H1 (cell line): ENCODE measurements at regions not wholly inside any gene's neighbourhood (a gene's known extent, or its start where the extent isn't known, plus 50 kb on each side); places are given as distances from the start of the nearest gene placed in this dataset.

ENCODE experiments used
- CTCF ChIA-PET: fragments of 300-600 bp; sonication (Branson Sonifier 250); formaldehyde crosslinking; loops from one replicate; lab custom pipeline; 2021; ENCODE audit not compliant: partially characterized antibody; lab: Charles Lee
- POLR2A ChIA-PET: fragments of 300-600 bp; sonication (Branson Sonifier 250); formaldehyde crosslinking; loops from one replicate; lab custom pipeline; 2021; ENCODE audit warnings: inconsistent platforms; ENCODE audit not compliant: partially characterized antibody; lab: Charles Lee
- DNase-seq, 2 experiments: peaks; one replicate each; pipeline versions ENCODE4 v3.0.0 to v3.0.0-alpha.2; 2010 to 2022; ENCODE audit warnings: low spot score in 2 of 2, low read depth in 1 of 2, mixed read lengths in 1 of 2
- FAIRE-seq: peaks from 2 replicates; lab custom pipeline; 2011; peaks lifted over from hg19 to GRCh38; lab: Jason Lieb, UNC
- H2AFZ ChIP-seq: 2 replicates; pipeline ENCODE4 v1.8.1; 2012; ENCODE audit warnings: low read length, inconsistent platforms
- H2AK5ac ChIP-seq: 2 replicates; pipeline ENCODE4 v1.6.1; 2013; ENCODE audit warnings: low read depth, low read length
- H2BK120ac ChIP-seq: replicated peaks from 2 replicates; pipeline ENCODE3; 2013; ENCODE audit warnings: low read depth, low read length, inconsistent platforms
- H2BK12ac ChIP-seq: 2 replicates; pipeline ENCODE4 v1.6.1; 2013; ENCODE audit warnings: low read depth, low read length
- H2BK15ac ChIP-seq: 2 replicates; pipeline ENCODE4 v1.6.1; 2013; ENCODE audit warnings: low read length
- H2BK20ac ChIP-seq: 2 replicates; pipeline ENCODE4 v1.6.1; 2013; ENCODE audit warnings: low read length
- H2BK5ac ChIP-seq: 2 replicates; pipeline ENCODE4 v1.6.1; 2013; ENCODE audit warnings: low read depth, low read length
- H3K14ac ChIP-seq: 2 replicates; pipeline ENCODE4 v1.6.1; 2013; ENCODE audit warnings: inconsistent platforms; ENCODE audit not compliant: insufficient read length
- H3K18ac ChIP-seq: 2 replicates; pipeline ENCODE4 v1.6.1; 2013; ENCODE audit warnings: low read length; ENCODE audit errors: extremely low read depth
- H3K23ac ChIP-seq: 2 replicates; pipeline ENCODE4 v1.6.1; 2013; ENCODE audit warnings: inconsistent platforms; ENCODE audit not compliant: insufficient read length
- H3K23me2 ChIP-seq: 2 replicates; pipeline ENCODE4 v1.6.1; 2013; ENCODE audit warnings: low read depth, low read length
- H3K27ac ChIP-seq: 2 replicates; pipeline ENCODE4 v1.6.1; 2011; ENCODE audit warnings: low read depth, low read length, inconsistent platforms
- H3K27me3 ChIP-seq, 4 experiments: replicated peaks in 1 of 4; 1 replicate in 1 of 4; 2 replicates in 3 of 4; pipeline versions ENCODE4 v1.6.1 to v1.8.1; 2011 to 2013; ENCODE audit warnings: low read length in 3 of 4, mild to moderate bottlenecking in 3 of 4, inconsistent platforms in 2 of 4, mixed read lengths in 2 of 4, moderate library complexity in 1 of 4; ENCODE audit not compliant: control insufficient read depth in 3 of 4, insufficient read depth in 3 of 4; ENCODE audit errors: extremely low read depth in 1 of 4
- H3K36me3 ChIP-seq, 4 experiments: 2 replicates each; pipeline versions ENCODE4 v1.6.1 to v1.8.1; 2011 to 2013; ENCODE audit warnings: mild to moderate bottlenecking in 4 of 4, low read length in 3 of 4, moderate library complexity in 2 of 4, control low read depth in 1 of 4, inconsistent platforms in 1 of 4; ENCODE audit not compliant: insufficient read depth in 4 of 4, control insufficient read depth in 2 of 4
- H3K4ac ChIP-seq: replicated peaks from 2 replicates; pipeline ENCODE3; 2013; ENCODE audit warnings: low read length, low read depth, mixed read lengths, inconsistent platforms; ENCODE audit not compliant: insufficient read length
- H3K4me1 ChIP-seq, 4 experiments: replicated peaks in 1 of 4; 1 replicate in 1 of 4; 2 replicates in 3 of 4; pipeline versions ENCODE4 v1.6.1 to v1.8.1; 2011 to 2013; ENCODE audit warnings: low read length in 3 of 4, inconsistent platforms in 2 of 4, mixed read lengths in 1 of 4; ENCODE audit not compliant: insufficient read depth in 4 of 4, control insufficient read depth in 3 of 4
- H3K4me2 ChIP-seq, 2 experiments: 2 replicates each; pipeline versions ENCODE4 v1.6.1 to v1.8.1; 2011 to 2013; ENCODE audit warnings: low read depth in 2 of 2, low read length in 2 of 2, control low read depth in 1 of 2, inconsistent platforms in 1 of 2, mild to moderate bottlenecking in 1 of 2; ENCODE audit not compliant: insufficient read depth in 1 of 2
- H3K4me3 ChIP-seq, 4 experiments: fragments of 200-600, 300-600 bp in 1 of 4; sonication (generic), shearing (Covaris generic), sonication (Bioruptor Twin) in 1 of 4; 2 replicates each; pipeline versions ENCODE4 v1.5.1 to v1.8.1; 2011 to 2016; ENCODE audit warnings: low read length in 4 of 4, low read depth in 3 of 4, control low read depth in 2 of 4, inconsistent platforms in 2 of 4, mild to moderate bottlenecking in 2 of 4, mixed read lengths in 1 of 4, moderate library complexity in 1 of 4; ENCODE audit not compliant: insufficient read depth in 2 of 4; ENCODE audit errors: extremely low read depth in 1 of 4
- H3K56ac ChIP-seq: replicated peaks from 2 replicates; pipeline ENCODE3; 2013; ENCODE audit warnings: low read depth, mild to moderate bottlenecking, mixed read lengths, low read length, inconsistent platforms; ENCODE audit not compliant: insufficient read length
- H3K79me1 ChIP-seq: 2 replicates; pipeline ENCODE4 v1.6.1; 2013; ENCODE audit warnings: low read depth, low read length, control low read depth
- H3K79me2 ChIP-seq, 2 experiments: 2 replicates each; pipeline versions ENCODE4 v1.6.1 to v1.8.1; 2012 to 2013; ENCODE audit warnings: low read length in 2 of 2, mild to moderate bottlenecking in 2 of 2, inconsistent platforms in 1 of 2; ENCODE audit not compliant: insufficient read depth in 2 of 2, control insufficient read depth in 1 of 2
- H3K9ac ChIP-seq, 4 experiments: replicated peaks in 1 of 4; 1 replicate in 1 of 4; 2 replicates in 3 of 4; pipeline versions ENCODE4 v1.6.1 to v1.8.1; 2011 to 2013; ENCODE audit warnings: low read depth in 3 of 4, low read length in 3 of 4, control low read depth in 2 of 4, mild to moderate bottlenecking in 2 of 4, moderate library complexity in 2 of 4, inconsistent platforms in 1 of 4; ENCODE audit errors: extremely low read depth in 1 of 4
- H3K9me3 ChIP-seq, 2 experiments: 2 replicates each; pipeline versions ENCODE4 v1.6.1 to v1.8.1; 2012 to 2013; ENCODE audit warnings: mild to moderate bottlenecking in 2 of 2, moderate library complexity in 2 of 2, control low read depth in 1 of 2, inconsistent platforms in 1 of 2, low read depth in 1 of 2, low read length in 1 of 2, mixed read lengths in 1 of 2; ENCODE audit not compliant: insufficient read depth in 2 of 2
- H4K20me1 ChIP-seq, 2 experiments: replicated peaks in 1 of 2; 2 replicates each; pipeline versions ENCODE3 to v1.8.1; 2011 to 2013; ENCODE audit warnings: inconsistent platforms in 2 of 2, low read length in 2 of 2, mild to moderate bottlenecking in 1 of 2; ENCODE audit not compliant: insufficient read depth in 2 of 2, control insufficient read depth in 1 of 2
- H4K5ac ChIP-seq: 2 replicates; pipeline ENCODE4 v1.6.1; 2013; ENCODE audit warnings: low read length, low read depth, mixed read lengths, inconsistent platforms; ENCODE audit not compliant: insufficient read length
- H4K8ac ChIP-seq: 2 replicates; pipeline ENCODE4 v1.8.0; 2013; ENCODE audit warnings: mild to moderate bottlenecking, moderate library complexity, low read length, inconsistent platforms; ENCODE audit not compliant: insufficient read depth; ENCODE audit errors: extremely low read depth
- H4K91ac ChIP-seq: replicated peaks from 2 replicates; pipeline ENCODE3; 2013; ENCODE audit warnings: low read length, mixed read lengths, inconsistent platforms; ENCODE audit not compliant: insufficient read length
- ATF3 ChIP-seq: IDR thresholded peaks from 2 replicates; pipeline ENCODE4 v1.6.1; 2011; ENCODE audit warnings: low read depth, mild to moderate bottlenecking, low read length; ENCODE audit not compliant: insufficient read depth
- BACH1 ChIP-seq: IDR thresholded peaks from 2 replicates; pipeline ENCODE4 v1.6.1; 2012; ENCODE audit warnings: low read length, improper control_type of control experiment
- CEBPB ChIP-seq: IDR thresholded peaks from 2 replicates; pipeline ENCODE4 v1.6.1; 2012; ENCODE audit warnings: low read depth, low read length
- EZH2 ChIP-seq: fragments of 200-600 bp; sonication (generic); IDR thresholded peaks from 2 replicates; pipeline ENCODE4 v1.7.1; 2012; ENCODE audit warnings: low read depth, mild to moderate bottlenecking, moderate library complexity, low read length, inconsistent platforms; ENCODE audit not compliant: severe bottlenecking
- FOSL1 ChIP-seq: IDR thresholded peaks from 2 replicates; pipeline ENCODE4 v1.6.1; 2011; ENCODE audit warnings: mild to moderate bottlenecking, low read depth, low read length, moderate library complexity; ENCODE audit not compliant: insufficient read depth
- JUND ChIP-seq: IDR thresholded peaks from 2 replicates; pipeline ENCODE4 v1.6.1; 2011; ENCODE audit warnings: mild to moderate bottlenecking, improper control_type of control experiment, low read length
- MAX ChIP-seq: IDR thresholded peaks from 2 replicates; pipeline ENCODE4 v1.6.1; 2012; ENCODE audit warnings: inconsistent platforms
- RFX5 ChIP-seq: IDR thresholded peaks from 2 replicates; pipeline ENCODE4 v1.6.1; 2011; ENCODE audit warnings: low read depth, low read length, improper control_type of control experiment, borderline replicate concordance
- SIX5 ChIP-seq: IDR thresholded peaks from 2 replicates; pipeline ENCODE4 v1.6.1; 2011; ENCODE audit warnings: mild to moderate bottlenecking, low read depth, low read length
- SP1 ChIP-seq: IDR thresholded peaks from 2 replicates; pipeline ENCODE4 v1.6.1; 2011; ENCODE audit warnings: low read depth, low read length
- USF2 ChIP-seq: IDR thresholded peaks from 2 replicates; pipeline ENCODE4 v1.6.1; 2011; ENCODE audit warnings: low read length, improper control_type of control experiment
- WGBS, 2 experiments: shearing (Covaris generic) in 1 of 2; methylation state at CpG; one replicate each; pipeline versions ENCODE4 v1.1.6 to v1.1.7; 2013 to 2015; ENCODE audit warnings: low lambda C conversion rate in 2 of 2, mixed read lengths in 2 of 2, inconsistent platforms in 1 of 2, low coverage in 1 of 2, missing lambda C conversion rate in 1 of 2; ENCODE audit not compliant: insufficient replicate concordance in 2 of 2, insufficient coverage in 1 of 2, insufficient read length in 1 of 2; ENCODE audit errors: extremely low coverage in 1 of 2, missing lambda C conversion rate in 1 of 2; 5-methylcytosine and 5-hydroxymethylcytosine counted together

- no peaks in the 10 kb centered on the region for H3K79me1 ChIP-seq
- H2AFZ ChIP-seq = no peak overlapping the region
- no peak overlapping the region for H3K27ac ChIP-seq
- no peaks in the 10 kb centered on the region for H4K20me1 ChIP-seq
- H2BK12ac ChIP-seq = no peak overlapping the region
- no peak overlapping the region for H3K4ac ChIP-seq
- FAIRE-seq = no peak
- CTCF ChIA-PET = interaction anchor here (0.7 to 2.0 kb wide), 4 partner anchors 18 to 535 kb away, joined by 3 to 6 read pairs (median 4); no protein-coding TSS in a partner anchor
- H3K79me2 ChIP-seq = no peaks in the 10 kb centered on the region
- H2BK20ac ChIP-seq = no peak overlapping the region
- no peaks in the 10 kb centered on the region for H3K36me3 ChIP-seq
- no peak overlapping the region for H3K14ac ChIP-seq
- H3K9ac ChIP-seq = no peak overlapping the region
- POLR2A ChIA-PET = interaction anchor here (0.6 kb wide), 1 partner anchor 907 kb away, joined by 3 read pairs; no protein-coding TSS in a partner anchor
- no peaks in the 10 kb centered on the region for H3K4me1 ChIP-seq
- H2BK120ac ChIP-seq = no peak overlapping the region
- no peak overlapping the region for H2BK15ac ChIP-seq
- no peak overlapping the region for H4K5ac ChIP-seq
- 0 out of 4 replicates have a peak, but pooled peaks cover 0 to 3% of the 10 kb centered on the region in 2 experiments for H3K9me3 ChIP-seq
- no peak overlapping the region for H2BK5ac ChIP-seq
- no peak overlapping the region for H4K8ac ChIP-seq
- WGBS, 2 experiments = 96% methylated on average over 36 of the region's 36 CpGs; no CpG with 5 or more reads in 1 of the 2 experiments
- no peaks in the 10 kb centered on the region for H3K23me2 ChIP-seq
- no peak overlapping the region for H3K23ac ChIP-seq
- no peak overlapping the region for H3K56ac ChIP-seq
- no peaks in the 10 kb centered on the region for H3K27me3 ChIP-seq
- H2AK5ac ChIP-seq = no peak overlapping the region
- no peak overlapping the region for H3K4me3 ChIP-seq
- H3K4me2 ChIP-seq = no peak overlapping the region
- no peak overlapping the region for H3K18ac ChIP-seq
- DNase-seq = no peak
- H4K91ac ChIP-seq = no peak overlapping the region
- TF ChIP-seq FOSL1 (no peak), MAX (no peak), RFX5 (no peak), SP1 (no peak), USF2 (no peak), EZH2 (no peak), ATF3 (no peak), BACH1 (no peak), CEBPB (no peak), SIX5 (no peak), JUND (no peak)
These were observed 357.9 kb downstream of the CNTNAP4 start for GRCh38 chr16:76634847-76635697.
